HT1080 (cell line): ENCODE measurements at regions not wholly inside any gene's neighbourhood (a gene's known extent, or its start where the extent isn't known, plus 50 kb on each side); places are given as distances from the start of the nearest gene placed in this dataset.

Source experiments
- DNase-seq: peaks from one replicate; pipeline ENCODE4 v3.0.0-alpha.2; 2015; ENCODE audit warnings: low read depth

DNA sequence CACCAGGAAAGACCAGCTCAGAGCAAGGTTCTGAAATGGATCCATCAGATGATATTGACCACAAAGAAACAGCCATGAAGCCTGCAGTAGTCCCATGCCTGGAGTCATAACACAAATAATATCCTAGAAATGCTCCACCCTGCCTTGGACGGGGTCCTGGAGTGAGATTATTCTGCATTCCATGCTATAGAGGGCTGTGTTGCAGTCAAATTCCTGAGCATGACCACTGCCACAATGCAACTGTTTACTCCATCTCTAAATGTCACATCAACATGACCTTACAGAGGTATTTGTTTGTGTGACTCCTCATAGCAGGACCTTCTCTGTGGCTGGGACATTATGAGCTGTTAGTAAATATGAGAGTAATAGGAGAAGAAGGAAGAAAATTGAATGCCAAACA lies 257.5 kb upstream of the TCF21 start:
- peak; percentile 58 for DNase-seq

- peak; percentile 76 for DNase-seq
Measured at GRCh38 chr6:133632206-133632605, 256.7 kb upstream of the TCF21 start.

GRCh38 chr6:133632906-133633305 lies 256.0 kb upstream of the TCF21 start:
- no peak for DNase-seq

DNA sequence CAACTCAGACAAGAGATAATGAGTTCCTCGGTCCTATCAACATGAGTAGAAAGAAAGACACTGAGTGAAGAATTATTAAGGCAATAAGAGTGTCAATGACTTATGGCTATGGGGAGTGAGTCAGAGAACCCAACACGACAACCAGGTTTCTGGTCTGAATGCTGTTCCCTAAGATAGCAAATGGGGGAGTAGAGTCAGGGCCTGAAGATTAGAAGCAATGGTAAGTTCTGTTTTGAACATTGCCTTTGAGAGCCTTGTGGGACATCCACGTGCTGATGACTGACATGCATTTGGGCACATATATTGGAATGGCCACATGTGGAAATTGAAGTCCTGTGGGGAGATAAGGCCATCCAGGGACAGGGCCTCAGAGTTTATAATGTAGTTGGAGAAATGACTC lies 254.4 kb upstream of the TCF21 start:
- DNase-seq: no peak

DNA sequence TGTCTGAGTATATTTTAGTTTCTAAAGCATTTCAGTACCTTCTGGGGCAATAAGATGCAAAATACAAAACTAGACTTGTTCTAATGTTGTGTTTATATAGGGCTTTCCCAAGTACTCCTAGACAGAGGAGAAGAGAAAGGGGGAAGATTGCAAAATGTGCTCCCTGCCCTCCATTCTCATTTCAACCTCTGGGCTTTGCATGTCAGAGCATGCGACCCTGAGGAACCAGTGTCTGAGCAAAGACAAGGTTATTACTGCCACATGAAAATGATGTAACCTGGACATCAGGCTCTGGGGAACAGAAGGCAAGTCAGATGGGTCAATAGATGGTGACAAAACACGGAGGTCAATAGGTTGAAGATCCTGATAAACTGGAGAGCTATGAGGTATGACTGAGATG lies 253.5 kb upstream of the TCF21 start:
- no peak for DNase-seq

- DNase-seq: no peak
Measured at GRCh38 chr6:133637436-133637835, 251.5 kb upstream of the TCF21 start.

DNA sequence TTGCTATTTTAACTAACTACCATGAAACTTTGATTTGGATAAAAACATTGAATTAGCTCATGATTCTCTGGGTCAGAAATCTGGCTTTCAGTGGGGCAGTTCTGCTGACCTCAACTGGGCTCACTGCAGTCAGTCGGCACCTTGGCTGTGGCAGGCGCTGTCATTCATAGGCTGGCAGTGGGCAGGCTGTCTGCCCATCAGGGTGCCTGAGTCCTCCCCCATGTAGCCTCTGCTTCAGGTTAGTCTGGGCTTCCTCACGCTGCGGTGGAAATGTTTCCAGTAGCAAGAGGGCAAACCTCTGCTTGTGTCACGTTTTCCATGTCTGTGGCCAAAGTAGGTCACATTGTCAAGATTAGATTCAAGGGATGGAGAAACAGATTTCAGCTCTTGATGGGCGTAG lies 251.0 kb upstream of the TCF21 start:
- DNase-seq: no peak

DNA sequence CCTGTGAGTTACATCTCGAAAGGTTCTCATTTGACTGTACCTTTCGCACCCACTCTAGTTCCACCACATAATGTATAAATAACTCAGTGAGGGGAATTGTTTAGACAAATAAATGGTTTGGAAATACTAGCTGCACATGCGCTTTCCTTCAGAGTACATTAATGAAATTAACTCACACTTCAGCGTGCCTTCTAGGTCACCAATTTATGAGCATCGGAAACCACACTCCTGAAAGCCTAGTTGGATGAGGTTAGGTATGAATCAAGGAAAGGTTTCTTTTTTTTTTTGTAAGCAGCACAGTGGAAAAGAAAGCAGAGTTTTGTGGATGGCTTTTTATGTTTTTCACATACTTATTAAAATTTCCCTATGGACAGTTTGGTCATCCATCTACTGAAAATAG lies 247.8 kb upstream of the TCF21 start:
- DNase-seq: no peak

DNA sequence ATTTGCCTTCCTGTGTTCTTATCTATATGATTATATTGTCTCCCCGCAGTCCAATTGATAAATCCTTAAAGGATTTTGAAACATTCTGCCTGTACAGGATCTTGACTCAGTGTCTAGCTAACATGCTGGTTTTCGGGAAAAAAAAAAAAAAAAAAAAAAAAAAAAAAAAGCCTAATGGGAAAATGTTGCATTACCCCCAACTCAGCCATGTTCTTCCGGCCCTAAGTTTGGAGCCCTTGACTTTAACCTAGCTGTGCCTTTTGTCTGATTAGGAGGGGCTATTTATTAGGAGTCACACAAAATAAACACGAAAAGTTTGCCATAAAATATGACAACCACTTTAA lies 244.4 kb upstream of the TCF21 start:
- DNase-seq: no peak

DNA sequence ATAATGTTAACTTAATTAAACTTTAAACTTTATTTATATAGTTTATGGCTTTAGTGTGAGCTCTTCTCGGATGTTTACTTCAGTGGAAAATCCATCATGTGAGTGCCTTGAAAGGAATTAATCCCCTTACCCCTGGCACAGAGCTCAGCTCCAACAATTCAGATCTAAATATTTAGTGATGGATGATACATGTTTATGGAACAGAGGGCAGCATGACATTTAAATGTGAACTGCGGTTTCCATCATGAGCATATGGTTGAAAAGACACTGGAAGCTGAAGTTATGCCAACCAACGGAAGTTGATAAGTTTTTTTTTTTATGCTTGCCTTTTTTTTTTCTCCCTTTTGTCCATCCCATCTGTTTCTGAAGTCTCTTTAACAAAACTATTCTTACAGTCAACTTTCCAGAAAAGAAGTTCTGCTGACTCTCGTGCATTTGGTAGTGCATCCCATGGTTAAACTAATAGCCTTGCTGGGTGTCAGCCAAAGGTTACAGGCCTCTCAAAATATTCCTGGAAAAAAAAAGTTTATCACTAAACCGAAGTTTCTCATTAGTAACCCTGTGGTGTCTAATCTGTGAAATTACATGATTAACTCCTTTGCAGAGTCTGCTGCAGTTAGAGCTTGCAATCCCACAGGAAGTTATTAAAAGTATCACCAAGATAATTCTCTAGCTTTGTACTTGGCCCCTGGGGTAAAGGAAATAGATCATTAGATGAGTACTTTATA lies 243.9 kb upstream of the TCF21 start:
- no peak for DNase-seq

GRCh38 chr6:133645966-133646740 lies 242.8 kb upstream of the TCF21 start:
- DNase-seq: peak; percentile 74

DNA sequence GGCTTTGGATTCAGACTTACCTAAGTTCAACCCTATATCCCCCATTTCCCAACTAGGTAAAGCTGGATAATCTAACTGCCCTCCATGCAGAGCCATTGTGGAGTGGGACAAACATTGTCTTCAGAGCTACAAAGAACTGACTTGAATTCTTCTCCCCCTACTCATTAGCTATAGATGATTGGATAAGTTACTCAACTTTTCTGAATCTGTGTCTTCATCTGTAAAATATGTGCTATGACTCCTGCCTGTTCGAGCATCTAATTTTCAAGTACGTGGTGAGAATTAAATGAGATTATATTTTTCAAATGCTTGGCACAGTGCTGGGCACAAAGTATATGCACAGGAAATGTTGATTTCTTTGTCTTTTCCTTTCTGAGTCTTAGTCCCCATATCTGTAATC lies 240.3 kb upstream of the TCF21 start:
- no peak for DNase-seq

- peak; percentile 13 for DNase-seq
Measured at GRCh38 chr6:133671376-133671775, 217.5 kb upstream of the TCF21 start.

DNA sequence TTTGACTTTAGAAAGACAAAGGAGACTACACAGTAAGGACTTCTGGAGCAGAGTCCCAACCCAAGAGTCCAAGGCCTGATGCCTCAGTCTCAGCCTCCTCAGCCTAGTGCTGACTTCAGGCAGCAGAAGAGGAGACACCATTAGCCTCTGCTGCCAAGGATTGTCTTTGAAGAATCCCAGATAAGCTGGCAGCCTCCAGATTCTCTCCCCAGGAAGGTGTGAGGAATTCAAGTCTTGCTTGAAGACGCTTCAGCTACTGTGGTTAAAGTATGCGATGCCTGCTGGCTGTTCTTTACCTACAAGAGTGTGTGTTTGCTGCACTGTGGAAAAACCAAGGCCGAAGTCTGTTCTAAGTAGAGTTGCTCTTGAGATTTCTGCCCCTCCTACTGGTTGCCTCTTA lies 215.9 kb upstream of the TCF21 start:
- DNase-seq: no peak

DNA sequence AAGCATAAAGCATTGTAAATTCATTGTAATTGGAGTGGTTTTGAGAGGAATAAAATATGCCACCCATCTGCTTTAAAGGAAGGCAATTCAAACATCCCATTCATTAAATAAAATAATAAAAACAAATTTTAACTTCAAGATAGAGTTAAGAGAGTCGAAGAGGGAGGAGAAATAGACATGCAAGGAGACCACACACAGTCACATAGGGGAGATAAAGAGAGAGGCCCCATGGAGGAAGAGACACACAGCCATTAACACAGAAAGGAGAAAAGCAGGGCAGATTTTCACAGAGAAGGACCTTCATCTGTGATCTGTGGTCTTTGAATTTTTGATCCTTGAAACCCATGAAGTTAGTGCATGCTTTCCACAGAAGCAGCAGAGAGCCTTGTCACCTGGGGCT lies 214.3 kb upstream of the TCF21 start:
- DNase-seq: no peak

GRCh38 chr6:133680994-133681393 lies 207.9 kb upstream of the TCF21 start:
- no peak for DNase-seq

DNA sequence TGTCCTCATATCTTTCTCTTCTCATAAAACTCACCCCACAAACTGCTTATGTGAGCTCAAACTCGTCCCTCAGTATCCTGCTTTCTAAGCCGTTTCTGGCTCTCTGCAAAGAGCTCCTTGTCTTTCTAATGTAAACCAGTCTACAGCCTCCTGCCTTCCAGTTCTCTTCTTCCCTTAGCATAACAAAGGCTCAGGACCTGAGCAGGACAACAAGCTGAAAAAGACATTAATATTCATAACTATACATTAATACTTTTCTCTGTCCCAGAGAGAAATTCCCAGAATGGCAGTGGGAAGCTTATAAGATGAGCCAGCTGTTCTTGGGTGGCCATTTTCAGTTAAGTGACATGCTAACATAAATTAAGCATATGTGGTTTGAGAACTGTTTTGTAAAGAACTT lies 207.0 kb upstream of the TCF21 start:
- no peak for DNase-seq

- DNase-seq: peak; percentile 27
Measured at GRCh38 chr6:133682506-133683307, 206.2 kb upstream of the TCF21 start.

GRCh38 chr6:133683308-133683580 lies 205.7 kb upstream of the TCF21 start:
- no peak for DNase-seq

DNA sequence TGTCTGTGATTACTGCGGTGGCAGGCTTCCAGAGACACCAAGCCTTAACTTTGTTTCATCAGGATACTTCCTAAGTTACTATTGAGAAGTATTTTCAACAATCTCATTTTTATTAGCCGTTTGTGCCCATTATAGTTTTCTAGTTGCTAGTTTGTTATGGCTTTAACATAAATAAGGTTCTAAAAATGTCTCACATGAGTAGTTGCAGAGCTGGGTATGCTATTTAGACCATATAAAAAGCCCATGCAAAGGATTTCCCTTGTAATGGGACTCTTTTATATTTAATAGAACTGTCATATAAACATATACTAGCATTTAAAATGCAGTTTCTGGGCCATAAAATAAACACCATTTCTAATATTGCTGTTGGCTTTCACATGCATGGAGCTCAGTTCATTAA lies 205.3 kb upstream of the TCF21 start:
- no peak for DNase-seq

- DNase-seq: no peak
Measured at GRCh38 chr6:133688705-133689492, 200.0 kb upstream of the TCF21 start.

- no peak for DNase-seq
Measured at GRCh38 chr6:133689863-133690262, 199.1 kb upstream of the TCF21 start.
